Neuronal stem cell (in vitro differentiated cells): ENCODE measurements at regions not wholly inside any gene's neighbourhood (a gene's known extent, or its start where the extent isn't known, plus 50 kb on each side); places are given as distances from the start of the nearest gene placed in this dataset.

ENCODE experiments used
- DNase-seq: peaks from one replicate; pipeline ENCODE4 v3.0.0-alpha.2; 2013; ENCODE audit warnings: low spot score
- H2AFZ ChIP-seq: one replicate; pipeline ENCODE4 v1.6.1; 2013; ENCODE audit warnings: mild to moderate bottlenecking, low read length, inconsistent platforms
- H2AK5ac ChIP-seq: 2 replicates; pipeline ENCODE4 v1.6.1; 2013; ENCODE audit warnings: low read depth, mild to moderate bottlenecking, inconsistent platforms, low read length, moderate library complexity, mixed read lengths
- H2BK120ac ChIP-seq: 2 replicates; pipeline ENCODE4 v1.6.1; 2013; ENCODE audit warnings: low read depth, mild to moderate bottlenecking, inconsistent platforms, low read length, moderate library complexity, mixed read lengths
- H2BK12ac ChIP-seq: one replicate; pipeline ENCODE4 v1.6.1; 2013; ENCODE audit warnings: low read length, inconsistent platforms
- H2BK15ac ChIP-seq: 2 replicates; pipeline ENCODE4 v1.6.1; 2013; ENCODE audit warnings: mild to moderate bottlenecking, low read length, inconsistent platforms, mixed read lengths
- H2BK5ac ChIP-seq: one replicate; pipeline ENCODE4 v1.6.1; 2013; ENCODE audit warnings: inconsistent platforms, mild to moderate bottlenecking, low read length, moderate library complexity
- H3K14ac ChIP-seq: one replicate; pipeline ENCODE4 v1.6.1; 2013; ENCODE audit warnings: low read length, inconsistent platforms
- H3K18ac ChIP-seq: 2 replicates; pipeline ENCODE4 v1.6.1; 2013; ENCODE audit warnings: low read length, inconsistent platforms
- H3K23ac ChIP-seq: 2 replicates; pipeline ENCODE4 v1.6.1; 2013; ENCODE audit warnings: low read depth, mild to moderate bottlenecking, mixed read lengths, low read length, inconsistent platforms; ENCODE audit not compliant: poor library complexity
- H3K27ac ChIP-seq: replicated peaks from 3 replicates; pipeline ENCODE4 v1.5.1; 2013; ENCODE audit warnings: low read length, inconsistent platforms
- H3K27me3 ChIP-seq, 3 experiments: 2 replicates each; pipeline ENCODE4 v1.6.1; 2013; ENCODE audit warnings: low read length in 3 of 3, mild to moderate bottlenecking in 2 of 3, inconsistent platforms in 1 of 3, low read depth in 1 of 3, mixed read lengths in 1 of 3, moderate library complexity in 1 of 3; ENCODE audit not compliant: control insufficient read depth in 3 of 3, insufficient read depth in 3 of 3
- H3K36me3 ChIP-seq, 2 donors: replicated peaks in 1 of 2; 2 replicates each; pipeline ENCODE4 v1.6.1; 2013; ENCODE audit warnings: low read length in 2 of 2; ENCODE audit not compliant: control insufficient read depth in 2 of 2, insufficient read depth in 2 of 2
- H3K4ac ChIP-seq: 2 replicates; pipeline ENCODE4 v1.6.1; 2013; ENCODE audit warnings: inconsistent platforms, mild to moderate bottlenecking, low read length, moderate library complexity
- H3K4me1 ChIP-seq, 2 donors: 1 replicate in 1 of 2; 2 replicates in 1 of 2; pipeline ENCODE4 v1.6.1; 2013; ENCODE audit warnings: low read length in 2 of 2, low read depth in 1 of 2; ENCODE audit not compliant: control insufficient read depth in 2 of 2, insufficient read depth in 1 of 2
- H3K4me2 ChIP-seq: one replicate; pipeline ENCODE4 v1.6.1; 2013; ENCODE audit warnings: mild to moderate bottlenecking, low read length, inconsistent platforms; ENCODE audit not compliant: insufficient read depth, poor library complexity, severe bottlenecking
- H3K4me3 ChIP-seq, 2 donors: 2 replicates each; pipeline ENCODE4 v1.5.1; 2013; ENCODE audit warnings: low read length in 2 of 2, mild to moderate bottlenecking in 2 of 2, inconsistent platforms in 1 of 2, moderate library complexity in 1 of 2
- H3K79me1 ChIP-seq: one replicate; pipeline ENCODE4 v1.6.1; 2013; ENCODE audit warnings: low read depth, mild to moderate bottlenecking, inconsistent platforms, low read length, moderate library complexity
- H3K9ac ChIP-seq: one replicate; pipeline ENCODE4 v1.6.1; 2013; ENCODE audit warnings: mild to moderate bottlenecking, low read depth, low read length, inconsistent platforms; ENCODE audit not compliant: poor library complexity
- H3K9me3 ChIP-seq, 2 donors: replicated peaks in 1 of 2; 2 replicates each; pipeline versions ENCODE3 to v1.6.1; 2013; ENCODE audit warnings: low read length in 2 of 2, mild to moderate bottlenecking in 2 of 2, inconsistent platforms in 1 of 2, low read depth in 1 of 2, mixed read lengths in 1 of 2, moderate library complexity in 1 of 2; ENCODE audit not compliant: control insufficient read depth in 2 of 2, insufficient read depth in 1 of 2
- H4K8ac ChIP-seq: one replicate; pipeline ENCODE4 v1.6.1; 2013; ENCODE audit warnings: low read depth, mild to moderate bottlenecking, inconsistent platforms, low read length, moderate library complexity
- H4K91ac ChIP-seq: one replicate; pipeline ENCODE4 v1.6.1; 2013; ENCODE audit warnings: low read length, low read depth, mild to moderate bottlenecking, inconsistent platforms; ENCODE audit not compliant: poor library complexity
- WGBS, 2 donors: extraction: QIAGEN DNeasy Blood & Tissue Kit; methylation state at CpG; one replicate each; pipeline ENCODE4 v1.1.7; 2013; ENCODE audit warnings: missing lambda C conversion rate in 2 of 2, mixed read lengths in 1 of 2; ENCODE audit not compliant: insufficient read length in 2 of 2, insufficient replicate concordance in 1 of 2; ENCODE audit errors: extremely low coverage in 2 of 2; 5-methylcytosine and 5-hydroxymethylcytosine counted together

GRCh38 chr21:35637431-35637830 lies 422.9 kb downstream of the SETD4 start:
- no peak overlapping the region for H3K9ac ChIP-seq
- no peak overlapping the region for H2BK12ac ChIP-seq
- H3K27ac ChIP-seq, result no peak overlapping the region
- H3K9me3 ChIP-seq, result no peaks in the 10 kb centered on the region
- H4K8ac ChIP-seq, result no peak overlapping the region
- H2AK5ac ChIP-seq, result no peak overlapping the region
- no peak overlapping the region for H2BK15ac ChIP-seq
- H3K18ac ChIP-seq, result no peak overlapping the region
- WGBS, 2 donors, result no CpG with 5 or more reads among the region's 2 CpGs
- H4K91ac ChIP-seq, result no peak overlapping the region
- no peaks in the 10 kb centered on the region for H3K27me3 ChIP-seq
- H3K4me1 ChIP-seq, result no peaks in the 10 kb centered on the region
- no peak overlapping the region for H2BK5ac ChIP-seq
- no peak overlapping the region for H3K4me3 ChIP-seq
- H3K36me3 ChIP-seq, result no peaks in the 10 kb centered on the region
- no peak overlapping the region for H3K23ac ChIP-seq
- H2BK120ac ChIP-seq, result no peak overlapping the region
- no peak overlapping the region for H2AFZ ChIP-seq
- H3K14ac ChIP-seq, result no peak overlapping the region
- H3K4me2 ChIP-seq, result no peak overlapping the region
- H3K79me1 ChIP-seq, result no peaks in the 10 kb centered on the region
- no peak overlapping the region for H3K4ac ChIP-seq
- DNase-seq, result no peak

- Histone ChIP-seq H3K14ac (no peak overlapping the region), H2BK5ac (no peak overlapping the region), H3K79me1 (no peaks in the 10 kb centered on the region), H3K27ac (no peak overlapping the region), H3K9ac (no peak overlapping the region), H2BK120ac (no peak overlapping the region), H3K4me1 (no peaks in the 10 kb centered on the region), H3K27me3 (no peaks in the 10 kb centered on the region), H2BK12ac (no peak overlapping the region), H3K36me3 (no peaks in the 10 kb centered on the region), H3K23ac (no peak overlapping the region), H3K4me3 (no peak overlapping the region), H3K9me3 (no peaks in the 10 kb centered on the region), H3K18ac (no peak overlapping the region), H4K8ac (no peak overlapping the region), H3K4ac (no peak overlapping the region), H4K91ac (no peak overlapping the region), H2AFZ (no peak overlapping the region), H2AK5ac (no peak overlapping the region), H2BK15ac (no peak overlapping the region), H3K4me2 (no peak overlapping the region)
- no peak for DNase-seq
- no CpG with 5 or more reads among the region's 1 CpG for WGBS, 2 donors
Measured at GRCh38 chr21:35635994-35636393, 424.3 kb downstream of the SETD4 start.

- DNase-seq, result no peak
- WGBS, 2 donors, result no CpG with 5 or more reads among the region's 2 CpGs
- no peak overlapping the region for H3K4ac ChIP-seq
Measured at GRCh38 chr21:35635261-35635660, 425.1 kb downstream of the SETD4 start.

GRCh38 chr21:35633501-35633900 lies 426.8 kb downstream of the SETD4 start:
- H2AK5ac ChIP-seq, result no peak overlapping the region
- no peaks in the 10 kb centered on the region for H3K9me3 ChIP-seq
- no peak overlapping the region for H3K4me3 ChIP-seq
- no peak overlapping the region for H3K18ac ChIP-seq
- no peak overlapping the region for H3K27ac ChIP-seq
- no peak overlapping the region for H4K8ac ChIP-seq
- no peak overlapping the region for H3K4me2 ChIP-seq
- no peak overlapping the region for H3K23ac ChIP-seq
- no CpG with 5 or more reads among the region's 9 CpGs for WGBS, 2 donors
- no peak overlapping the region for H3K14ac ChIP-seq
- H3K36me3 ChIP-seq, result no peaks in the 10 kb centered on the region
- H2BK5ac ChIP-seq, result no peak overlapping the region
- H2BK15ac ChIP-seq, result no peak overlapping the region
- H2BK12ac ChIP-seq, result no peak overlapping the region
- H3K4ac ChIP-seq, result no peak overlapping the region
- DNase-seq, result no peak
- no peak overlapping the region for H2AFZ ChIP-seq
- H3K4me1 ChIP-seq, result no peaks in the 10 kb centered on the region
- H3K79me1 ChIP-seq, result no peaks in the 10 kb centered on the region
- no peaks in the 10 kb centered on the region for H3K27me3 ChIP-seq
- H3K9ac ChIP-seq, result no peak overlapping the region
- no peak overlapping the region for H4K91ac ChIP-seq
- no peak overlapping the region for H2BK120ac ChIP-seq

More at GRCh38 chr21:35635261-35635660, 425.1 kb downstream of the SETD4 start:
- Histone ChIP-seq H2AFZ (no peak overlapping the region), H4K91ac (no peak overlapping the region), H3K9me3 (no peaks in the 10 kb centered on the region), H3K4me1 (no peaks in the 10 kb centered on the region), H3K9ac (no peak overlapping the region), H2BK12ac (no peak overlapping the region), H3K4me2 (no peak overlapping the region), H4K8ac (no peak overlapping the region), H3K27ac (no peak overlapping the region), H2AK5ac (no peak overlapping the region), H2BK120ac (no peak overlapping the region), H3K79me1 (no peaks in the 10 kb centered on the region), H3K14ac (no peak overlapping the region), H3K27me3 (no peaks in the 10 kb centered on the region), H3K36me3 (no peaks in the 10 kb centered on the region), H3K23ac (no peak overlapping the region), H2BK5ac (no peak overlapping the region), H3K18ac (no peak overlapping the region), H3K4me3 (no peak overlapping the region), H2BK15ac (no peak overlapping the region)
